ENCODE measurements at regions not wholly inside any gene's neighbourhood (a gene's known extent, or its start where the extent isn't known, plus 50 kb on each side); places are given as distances from the start of the nearest gene placed in this dataset.

DNA sequence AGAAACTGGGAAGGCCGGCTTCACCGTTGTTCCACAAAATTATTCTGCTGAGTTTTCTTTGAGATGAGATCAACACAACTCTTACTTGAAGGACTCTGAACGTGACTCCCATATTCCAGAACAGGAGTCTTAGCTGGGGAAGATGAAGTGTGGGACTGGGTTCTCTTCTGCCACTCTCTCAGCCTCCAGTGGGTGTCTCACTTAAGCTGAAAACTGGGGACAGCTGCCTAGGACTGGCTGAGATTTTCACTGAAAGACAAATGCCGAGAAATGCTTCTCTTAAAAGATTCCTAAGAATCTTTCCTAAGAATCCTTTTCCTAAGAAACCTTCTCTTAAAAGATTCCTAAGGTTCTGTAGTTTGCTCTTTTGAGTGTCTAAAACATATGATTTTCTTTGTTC lies 156.6 kb upstream of the LHCGR start:
- Histone ChIP-seq H3K9me3 (ENCODE audit: control insufficient read depth, low read length) (no peaks in the 10 kb centered on the region), H3K4me1 (ENCODE audit: control insufficient read depth, insufficient read depth, low read length) (no peaks in the 10 kb centered on the region), H3K36me3 (ENCODE audit: control insufficient read depth, insufficient read depth, low read length) (no peaks in the 10 kb centered on the region), H3K9ac (ENCODE audit: extremely low read depth, low read length, poor library complexity, severe bottlenecking) (no peak overlapping the region), H3K4me3 (ENCODE audit: low read length) (no peak overlapping the region), H3K27me3 (ENCODE audit: control insufficient read depth, insufficient read depth, low read length, poor library complexity, severe bottlenecking) (no peaks in the 10 kb centered on the region), H3K27ac (ENCODE audit: low read depth, low read length) (no peak overlapping the region)
- Mint-ChIP-seq H3K4me1 (no peaks in the 10 kb centered on the region), H3K4me3 (no peak overlapping the region), H3K27ac (no peak overlapping the region), H3K36me3 (ENCODE audit: low read depth) (no peaks in the 10 kb centered on the region), H3K27me3 (ENCODE audit: insufficient read depth) (peaks cover 2% of the 10 kb centered on the region), H3K9me3 (no peaks in the 10 kb centered on the region)
- peak; percentile 54 for TF ChIP-seq CTCF (conservative IDR thresholded peaks at IDR 0.05)
- no peak for DNase-seq
- 58 to 78% methylated on average over 2 to 4 of the region's 4 CpGs for WGBS, 2 experiments (ENCODE audit: insufficient coverage in 1 of 2, insufficient read length in 1 of 2)

DNA sequence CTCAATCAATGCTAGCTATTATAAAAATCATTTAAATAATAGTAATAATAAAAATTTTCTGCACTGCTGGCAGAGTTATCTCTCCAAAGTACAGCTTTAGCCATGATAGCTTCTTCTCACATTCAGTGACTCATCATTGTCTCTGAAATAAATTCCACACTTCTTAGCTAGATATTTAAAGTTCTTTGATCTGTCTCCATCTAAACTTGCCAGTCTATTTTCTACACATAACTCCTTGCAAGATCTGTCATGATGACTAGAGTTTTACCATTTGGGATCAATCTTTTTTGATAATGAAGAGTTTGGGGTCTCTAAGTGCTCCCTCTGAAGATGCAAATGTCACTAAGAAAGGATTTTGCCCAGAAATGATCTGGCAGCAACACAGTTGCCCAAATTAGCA lies 155.4 kb upstream of the LHCGR start:
- no peak overlapping the region for H3K27ac ChIP-seq (ENCODE audit: low read depth, low read length)
- Mint-ChIP-seq H3K9me3 (no peaks in the 10 kb centered on the region), H3K4me3 (no peak overlapping the region), H3K27ac (no peak overlapping the region), H3K36me3 (ENCODE audit: low read depth) (no peaks in the 10 kb centered on the region), H3K4me1 (no peaks in the 10 kb centered on the region), H3K27me3 (ENCODE audit: insufficient read depth) (peaks cover 2% of the 10 kb centered on the region)
- no peak overlapping the region for H3K4me3 ChIP-seq (ENCODE audit: low read length)
- DNase-seq: no peak
- no peak overlapping the region for H3K9ac ChIP-seq (ENCODE audit: extremely low read depth, low read length, poor library complexity, severe bottlenecking)
- no peaks in the 10 kb centered on the region for H3K36me3 ChIP-seq (ENCODE audit: control insufficient read depth, insufficient read depth, low read length)
- no peaks in the 10 kb centered on the region for H3K27me3 ChIP-seq (ENCODE audit: control insufficient read depth, insufficient read depth, low read length, poor library complexity, severe bottlenecking)
- no peaks in the 10 kb centered on the region for H3K4me1 ChIP-seq (ENCODE audit: control insufficient read depth, insufficient read depth, low read length)
- H3K9me3 ChIP-seq (ENCODE audit: control insufficient read depth, low read length): no peaks in the 10 kb centered on the region
- TF ChIP-seq CTCF (conservative IDR thresholded peaks at IDR 0.05): no peak

- no peaks in the 10 kb centered on the region for H3K36me3 ChIP-seq (ENCODE audit: control insufficient read depth, insufficient read depth, low read length)
- H3K4me3 ChIP-seq (ENCODE audit: low read length): no peak overlapping the region
- Mint-ChIP-seq H3K4me3 (no peak overlapping the region), H3K27ac (no peak overlapping the region), H3K36me3 (ENCODE audit: low read depth) (no peaks in the 10 kb centered on the region), H3K27me3 (ENCODE audit: insufficient read depth) (no peaks in the 10 kb centered on the region), H3K4me1 (no peaks in the 10 kb centered on the region), H3K9me3 (no peaks in the 10 kb centered on the region)
- no peaks in the 10 kb centered on the region for H3K27me3 ChIP-seq (ENCODE audit: control insufficient read depth, insufficient read depth, low read length, poor library complexity, severe bottlenecking)
- WGBS, 2 experiments (ENCODE audit: insufficient coverage in 1 of 2, insufficient read length in 1 of 2): 93 to 95% methylated on average over 3 of the region's 3 CpGs
- no peak overlapping the region for H3K9ac ChIP-seq (ENCODE audit: extremely low read depth, low read length, poor library complexity, severe bottlenecking)
- TF ChIP-seq CTCF (conservative IDR thresholded peaks at IDR 0.05): no peak
- no peaks in the 10 kb centered on the region for H3K4me1 ChIP-seq (ENCODE audit: control insufficient read depth, insufficient read depth, low read length)
- H3K27ac ChIP-seq (ENCODE audit: low read depth, low read length): no peak overlapping the region
- no peaks in the 10 kb centered on the region for H3K9me3 ChIP-seq (ENCODE audit: control insufficient read depth, low read length)
- no peak for DNase-seq
Measured at GRCh38 chr2:48906633-48907032, 151.1 kb upstream of the LHCGR start.
